Fibroblast of pulmonary artery (primary cell): ENCODE measurements at regions not wholly inside any gene's neighbourhood (a gene's known extent, or its start where the extent isn't known, plus 50 kb on each side); places are given as distances from the start of the nearest gene placed in this dataset.

Experiments used
- DNase-seq: peaks from one replicate; pipeline ENCODE4 v3.0.0-alpha.2; 2010; ENCODE audit warnings: low read depth
- H3K4me3 ChIP-seq: replicated peaks from 2 replicates; pipeline ENCODE4 v1.5.1; 2011; ENCODE audit warnings: low read depth, mild to moderate bottlenecking, control low read depth, low read length, moderate library complexity
- CTCF ChIP-seq: IDR thresholded peaks from 2 replicates; pipeline ENCODE4 v1.5.1; 2011; ENCODE audit warnings: mild to moderate bottlenecking, control low read depth, low read length, inconsistent platforms; ENCODE audit errors: missing control alignments

- no peak for DNase-seq
- TF ChIP-seq CTCF = no peak
- H3K4me3 ChIP-seq = no peak overlapping the region
Observed at GRCh38 chr20:39269493-39270217, 307.5 kb downstream of the DHX35 start.

GRCh38 chr20:39268981-39269461, 306.9 kb downstream of the DHX35 start:
- peak; percentile 78 for TF ChIP-seq CTCF
- peak; percentile 33 for DNase-seq
- H3K4me3 ChIP-seq = no peak overlapping the region

- no peak overlapping the region for H3K4me3 ChIP-seq
- TF ChIP-seq CTCF = no peak
- DNase-seq = no peak
Observed at GRCh38 chr20:39268491-39268951, 306.4 kb downstream of the DHX35 start.

GRCh38 chr20:39266989-39267388, 304.8 kb downstream of the DHX35 start:
- no peak for TF ChIP-seq CTCF
- H3K4me3 ChIP-seq = no peak overlapping the region
- DNase-seq = no peak

GRCh38 chr20:39264506-39265172, 302.5 kb downstream of the DHX35 start:
- H3K4me3 ChIP-seq = no peak overlapping the region
- peak; percentile 97 for TF ChIP-seq CTCF
- DNase-seq = peak; percentile 79

GRCh38 chr20:39263076-39263475, 300.9 kb downstream of the DHX35 start:
- H3K4me3 ChIP-seq = no peak overlapping the region
- TF ChIP-seq CTCF = no peak
- DNase-seq = no peak
